DOHH2 (cell line): ENCODE measurements at regions not wholly inside any gene's neighbourhood (a gene's known extent, or its start where the extent isn't known, plus 50 kb on each side); places are given as distances from the start of the nearest gene placed in this dataset.

Source experiments
- H3F3A ChIP-seq: fragments of 200-600 bp; sonication (generic), shearing (Covaris generic); 2 replicates; pipeline ENCODE4 v1.6.0; 2016; ENCODE audit warnings: antibody characterized with exemption, mild to moderate bottlenecking; ENCODE audit not compliant: control insufficient read depth, insufficient read depth
- H3K27ac ChIP-seq: fragments of 200-600 bp; sonication (generic); 2 replicates; pipeline ENCODE4 v1.5.1; 2014; ENCODE audit warnings: low read depth, mild to moderate bottlenecking, low read length, moderate library complexity
- H3K27me3 ChIP-seq: fragments of 200-600 bp; sonication (generic); 2 replicates; pipeline ENCODE4 v1.6.1; 2014; ENCODE audit warnings: mild to moderate bottlenecking, low read length, mixed read lengths; ENCODE audit not compliant: control insufficient read depth
- H3K36me3 ChIP-seq: fragments of 200-600 bp; sonication (generic); 2 replicates; pipeline ENCODE4 v1.6.1; 2014; ENCODE audit warnings: mild to moderate bottlenecking, low read length, moderate library complexity, mixed read lengths; ENCODE audit not compliant: control insufficient read depth
- H3K4me1 ChIP-seq: fragments of 200-600 bp; sonication (generic); 2 replicates; pipeline ENCODE4 v1.6.1; 2014; ENCODE audit warnings: mild to moderate bottlenecking, low read length, mixed read lengths; ENCODE audit not compliant: control insufficient read depth
- H3K4me2 ChIP-seq: fragments of 200-600 bp; sonication (generic); 2 replicates; pipeline ENCODE4 v1.6.0; 2014; ENCODE audit warnings: mild to moderate bottlenecking, low read length, moderate library complexity
- H3K4me3 ChIP-seq: fragments of 200-600 bp; sonication (generic); 2 replicates; pipeline ENCODE4 v1.5.1; 2014; ENCODE audit warnings: mild to moderate bottlenecking, low read length, mixed read lengths
- H3K79me2 ChIP-seq: fragments of 200-600 bp; sonication (generic); 2 replicates; pipeline ENCODE4 v1.6.1; 2014; ENCODE audit warnings: mild to moderate bottlenecking, low read length, mixed read lengths; ENCODE audit not compliant: control insufficient read depth
- H3K9me2 ChIP-seq: fragments of 200-600 bp; sonication (generic); replicated peaks from 2 replicates; pipeline ENCODE4 v1.6.1; 2014; ENCODE audit warnings: mild to moderate bottlenecking, low read length, mixed read lengths; ENCODE audit not compliant: control insufficient read depth
- H3K9me3 ChIP-seq: fragments of 200-600 bp; sonication (generic); 2 replicates; pipeline ENCODE4 v1.6.1; 2014; ENCODE audit warnings: antibody characterized with exemption, low read length, mixed read lengths; ENCODE audit not compliant: control insufficient read depth, insufficient read depth
- H4K20me1 ChIP-seq: fragments of 200-600 bp; sonication (generic); 2 replicates; pipeline ENCODE4 v1.6.0; 2014; ENCODE audit warnings: low read depth, mild to moderate bottlenecking, antibody characterized with exemption, low read length, moderate library complexity; ENCODE audit not compliant: control insufficient read depth, insufficient read depth
- EZH2phosphoT487 ChIP-seq: fragments of 200-600 bp; sonication (generic); IDR thresholded peaks from 2 replicates; pipeline ENCODE4 v1.6.1; 2017; ENCODE audit warnings: borderline replicate concordance, mild to moderate bottlenecking, antibody characterized with exemption, low read length, moderate library complexity, mixed read lengths
- TF ChIP-seq, protein P1 (sequence below): fragments of 200-600 bp; sonication (generic); IDR thresholded peaks from one replicate; pipeline ENCODE4 v1.5.1; 2014; ENCODE audit warnings: antibody characterized with exemption, mild to moderate bottlenecking, low read depth, low read length; ENCODE audit not compliant: poor library complexity, severe bottlenecking

DNA sequence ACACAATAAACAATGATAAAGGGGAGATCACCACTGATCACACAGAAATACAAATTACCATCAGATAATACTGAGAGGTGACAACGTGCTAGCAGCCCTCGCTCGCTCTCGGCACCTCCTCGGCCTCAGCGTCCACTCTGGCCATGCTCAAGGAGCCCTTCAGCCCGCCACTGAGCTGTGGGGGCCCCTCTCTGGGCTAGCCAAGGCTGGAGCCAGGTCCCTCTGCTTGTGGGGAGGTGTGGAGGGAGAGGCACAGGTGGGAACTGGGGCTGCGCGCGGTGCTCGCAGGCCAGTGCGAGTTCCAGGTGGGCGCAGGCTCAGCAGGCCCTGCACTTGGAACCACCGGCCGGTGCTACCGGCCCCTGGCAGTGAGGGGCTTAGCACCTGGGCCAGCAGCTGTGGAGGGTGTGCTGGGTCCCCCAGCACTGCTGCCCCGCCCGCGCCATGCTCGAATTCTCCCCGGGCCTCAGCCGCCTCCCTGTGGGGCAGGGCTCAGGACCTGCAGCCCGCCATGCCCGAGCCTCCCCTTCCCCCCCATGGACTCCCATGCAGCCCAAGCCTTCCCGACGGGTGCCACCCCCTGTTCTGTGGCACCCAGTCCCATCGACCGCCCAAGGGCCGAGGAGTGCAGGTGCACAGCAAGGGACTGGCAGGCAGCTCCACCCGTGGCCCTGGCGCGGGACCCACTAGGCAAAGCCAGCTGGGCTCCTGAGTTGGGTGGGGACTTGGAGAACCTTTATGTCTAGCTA is 340.0 kb upstream of the GULP1 start:
- Histone ChIP-seq H3K27me3 (no peaks in the 10 kb centered on the region), H3K79me2 (no peaks in the 10 kb centered on the region), H3K4me3 (no peak overlapping the region), H3K36me3 (no peaks in the 10 kb centered on the region), H3K4me1 (no peaks in the 10 kb centered on the region), H3K27ac (no peak overlapping the region), H3K9me3 (no peaks in the 10 kb centered on the region), H3K4me2 (no peak overlapping the region), H3F3A (no peaks in the 10 kb centered on the region), H3K9me2 (no peaks in the 10 kb centered on the region), H4K20me1 (no peaks in the 10 kb centered on the region)
- TF ChIP-seq, protein P1, sequence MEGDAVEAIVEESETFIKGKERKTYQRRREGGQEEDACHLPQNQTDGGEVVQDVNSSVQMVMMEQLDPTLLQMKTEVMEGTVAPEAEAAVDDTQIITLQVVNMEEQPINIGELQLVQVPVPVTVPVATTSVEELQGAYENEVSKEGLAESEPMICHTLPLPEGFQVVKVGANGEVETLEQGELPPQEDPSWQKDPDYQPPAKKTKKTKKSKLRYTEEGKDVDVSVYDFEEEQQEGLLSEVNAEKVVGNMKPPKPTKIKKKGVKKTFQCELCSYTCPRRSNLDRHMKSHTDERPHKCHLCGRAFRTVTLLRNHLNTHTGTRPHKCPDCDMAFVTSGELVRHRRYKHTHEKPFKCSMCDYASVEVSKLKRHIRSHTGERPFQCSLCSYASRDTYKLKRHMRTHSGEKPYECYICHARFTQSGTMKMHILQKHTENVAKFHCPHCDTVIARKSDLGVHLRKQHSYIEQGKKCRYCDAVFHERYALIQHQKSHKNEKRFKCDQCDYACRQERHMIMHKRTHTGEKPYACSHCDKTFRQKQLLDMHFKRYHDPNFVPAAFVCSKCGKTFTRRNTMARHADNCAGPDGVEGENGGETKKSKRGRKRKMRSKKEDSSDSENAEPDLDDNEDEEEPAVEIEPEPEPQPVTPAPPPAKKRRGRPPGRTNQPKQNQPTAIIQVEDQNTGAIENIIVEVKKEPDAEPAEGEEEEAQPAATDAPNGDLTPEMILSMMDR = no peak

DNA sequence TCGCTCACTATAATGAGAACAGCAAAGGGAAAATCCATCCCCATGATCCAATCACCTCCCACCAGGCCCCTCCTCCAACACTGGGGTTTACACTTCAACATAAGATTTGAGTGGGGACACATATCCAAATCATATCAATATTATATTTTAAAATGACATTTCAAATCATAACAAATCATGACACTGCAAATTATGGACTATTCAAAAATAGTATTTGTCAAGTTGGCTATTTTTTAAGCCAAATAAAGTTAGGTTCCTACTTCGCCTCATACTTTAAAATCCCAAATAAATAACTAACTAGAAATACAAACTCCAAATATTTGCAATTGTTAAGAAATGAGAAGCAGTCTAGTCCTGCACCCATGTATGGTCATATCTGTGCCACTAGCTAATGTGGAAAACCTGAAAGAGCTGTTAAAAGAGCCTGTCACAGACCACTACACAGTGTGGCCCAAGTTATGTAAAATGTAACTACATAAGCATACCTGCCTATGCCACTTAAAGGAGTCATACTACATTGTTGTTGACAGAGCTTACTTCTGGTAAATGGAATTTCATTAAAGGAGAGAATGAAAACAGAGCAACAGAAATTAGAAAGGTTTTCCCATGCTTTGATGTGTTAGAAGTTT is 334.7 kb upstream of the GULP1 start:
- Histone ChIP-seq H3F3A (no peaks in the 10 kb centered on the region), H3K79me2 (no peaks in the 10 kb centered on the region), H3K4me3 (no peak overlapping the region), H3K27me3 (no peaks in the 10 kb centered on the region), H3K27ac (no peak overlapping the region), H3K4me1 (no peaks in the 10 kb centered on the region), H3K9me2 (no peaks in the 10 kb centered on the region), H4K20me1 (no peaks in the 10 kb centered on the region), H3K4me2 (no peak overlapping the region), H3K36me3 (no peaks in the 10 kb centered on the region), H3K9me3 (no peaks in the 10 kb centered on the region)
- TF ChIP-seq, protein P1 = no peak
- no peak for TF ChIP-seq EZH2phosphoT487

DNA sequence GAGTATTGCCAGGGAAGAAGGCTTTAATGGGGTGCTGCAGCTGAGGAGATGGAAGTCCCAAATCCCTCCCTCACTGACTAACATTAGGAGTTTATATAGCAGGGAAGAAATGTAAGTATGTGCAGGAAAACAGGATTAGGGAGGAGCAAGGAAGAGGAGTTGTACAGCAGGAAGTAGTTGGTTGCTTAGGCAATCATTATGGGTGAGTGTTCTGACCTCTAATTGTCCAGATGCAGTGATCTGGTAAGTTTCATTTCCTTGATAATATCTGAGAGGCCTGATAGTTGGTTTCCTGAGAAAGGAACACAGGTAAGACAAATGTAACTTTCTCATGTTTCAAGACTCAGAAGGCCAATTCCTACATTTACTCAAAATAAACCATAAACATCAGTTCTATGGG is 331.9 kb upstream of the GULP1 start:
- H4K20me1 ChIP-seq = no peaks in the 10 kb centered on the region
- no peaks in the 10 kb centered on the region for H3K27me3 ChIP-seq
- H3K27ac ChIP-seq = no peak overlapping the region
- no peaks in the 10 kb centered on the region for H3K4me1 ChIP-seq
- TF ChIP-seq EZH2phosphoT487 = no peak
- TF ChIP-seq, protein P1 = no peak
- no peak overlapping the region for H3K4me3 ChIP-seq
- no peaks in the 10 kb centered on the region for H3K79me2 ChIP-seq
- no peaks in the 10 kb centered on the region for H3K9me2 ChIP-seq
- H3K9me3 ChIP-seq = no peaks in the 10 kb centered on the region
- H3F3A ChIP-seq = no peaks in the 10 kb centered on the region
- H3K36me3 ChIP-seq = no peaks in the 10 kb centered on the region
- H3K4me2 ChIP-seq = no peak overlapping the region
